Breast epithelium (tissue), 3 donors: ENCODE measurements at regions not wholly inside any gene's neighbourhood (a gene's known extent, or its start where the extent isn't known, plus 50 kb on each side); places are given as distances from the start of the nearest gene placed in this dataset.

ENCODE experiments used
- CTCF ChIP-seq, 3 donors: fragments of 450-650 bp; IDR thresholded peaks; one replicate each; pipeline ENCODE4 v1.5.1; 2016 to 2017; ENCODE audit warnings: antibody characterized with exemption in 3 of 3, mild to moderate bottlenecking in 3 of 3, moderate library complexity in 3 of 3
- POLR2A ChIP-seq: fragments of 450-650 bp; IDR thresholded peaks from one replicate; pipeline ENCODE4 v1.6.1; 2016; ENCODE audit warnings: antibody characterized with exemption, mild to moderate bottlenecking, moderate library complexity

- no peak for TF ChIP-seq POLR2A
- TF ChIP-seq CTCF (IDR thresholded peaks at IDR 0.05): no peak
Observed at GRCh38 chr4:125104616-125105015, 210.1 kb upstream of the FAT4 start.
